BJ (cell line): ENCODE measurements at regions not wholly inside any gene's neighbourhood (a gene's known extent, or its start where the extent isn't known, plus 50 kb on each side); places are given as distances from the start of the nearest gene placed in this dataset.

Experiments
- CTCF ChIA-PET: fragments of 350-600 bp; formaldehyde crosslinking; extraction: SDS; loops from one replicate; lab custom pipeline; 2021; ENCODE audit warnings: antibody characterized with exemption, inconsistent platforms; lab: Yijun Ruan, JAX
- POLR2A ChIA-PET: fragments of 300-600 bp; sonication (Branson Sonifier 250); formaldehyde crosslinking; extraction: SDS; loops from one replicate; lab custom pipeline; 2021; ENCODE audit warnings: antibody characterized with exemption; lab: Charles Lee
- DNase-seq: peaks from one replicate; pipeline ENCODE4 v3.0.0-alpha.2; 2011; ENCODE audit warnings: low read depth
- H3K27me3 ChIP-seq: 2 replicates; pipeline ENCODE4 v1.6.0; 2011; ENCODE audit warnings: low read length; ENCODE audit not compliant: control insufficient read depth, insufficient read depth
- H3K36me3 ChIP-seq: 2 replicates; pipeline ENCODE4 v1.5.1; 2011; ENCODE audit warnings: low read length; ENCODE audit not compliant: control insufficient read depth, insufficient read depth
- H3K4me3 ChIP-seq: 2 replicates; pipeline ENCODE4 v1.5.1; 2011; ENCODE audit warnings: low read depth, mild to moderate bottlenecking, control low read depth, low read length
- TF ChIP-seq, protein P1 (sequence below): IDR thresholded peaks from 2 replicates; pipeline ENCODE4 v1.5.1; 2011; ENCODE audit warnings: low read depth, mild to moderate bottlenecking, control low read depth, inconsistent platforms, low read length, moderate library complexity; ENCODE audit not compliant: insufficient read depth

DNA sequence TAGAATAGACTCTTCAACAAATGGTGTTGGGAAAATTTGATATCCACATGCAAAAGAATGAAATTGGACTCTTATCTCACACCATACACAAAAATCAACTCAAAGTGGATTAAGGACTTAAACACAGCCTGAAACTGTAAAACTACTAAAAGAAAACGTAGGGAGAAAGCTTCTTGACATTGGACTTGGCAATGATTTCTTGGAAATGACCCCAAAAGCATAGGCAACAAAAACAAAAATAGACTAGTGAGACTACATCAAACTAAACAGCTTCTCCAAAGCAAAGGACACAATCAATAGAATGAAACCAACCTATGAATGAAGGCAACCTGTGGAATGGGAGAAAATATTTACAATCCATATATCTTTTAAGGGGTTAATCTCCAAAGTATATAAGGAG, 94.7 kb upstream of the INTU start:
- ChIA-PET POLR2A (interaction anchor here (0.6 to 0.7 kb wide), 2 partner anchors 14 to 19 kb away, joined by 4 to 8 read pairs; no protein-coding TSS in a partner anchor), CTCF (no interaction called here)
- Histone ChIP-seq H3K4me3 (no peak overlapping the region), H3K27me3 (no peaks in the 10 kb centered on the region), H3K36me3 (no peaks in the 10 kb centered on the region)
- TF ChIP-seq, protein P1, sequence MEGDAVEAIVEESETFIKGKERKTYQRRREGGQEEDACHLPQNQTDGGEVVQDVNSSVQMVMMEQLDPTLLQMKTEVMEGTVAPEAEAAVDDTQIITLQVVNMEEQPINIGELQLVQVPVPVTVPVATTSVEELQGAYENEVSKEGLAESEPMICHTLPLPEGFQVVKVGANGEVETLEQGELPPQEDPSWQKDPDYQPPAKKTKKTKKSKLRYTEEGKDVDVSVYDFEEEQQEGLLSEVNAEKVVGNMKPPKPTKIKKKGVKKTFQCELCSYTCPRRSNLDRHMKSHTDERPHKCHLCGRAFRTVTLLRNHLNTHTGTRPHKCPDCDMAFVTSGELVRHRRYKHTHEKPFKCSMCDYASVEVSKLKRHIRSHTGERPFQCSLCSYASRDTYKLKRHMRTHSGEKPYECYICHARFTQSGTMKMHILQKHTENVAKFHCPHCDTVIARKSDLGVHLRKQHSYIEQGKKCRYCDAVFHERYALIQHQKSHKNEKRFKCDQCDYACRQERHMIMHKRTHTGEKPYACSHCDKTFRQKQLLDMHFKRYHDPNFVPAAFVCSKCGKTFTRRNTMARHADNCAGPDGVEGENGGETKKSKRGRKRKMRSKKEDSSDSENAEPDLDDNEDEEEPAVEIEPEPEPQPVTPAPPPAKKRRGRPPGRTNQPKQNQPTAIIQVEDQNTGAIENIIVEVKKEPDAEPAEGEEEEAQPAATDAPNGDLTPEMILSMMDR, result no peak
- no peak for DNase-seq

DNA sequence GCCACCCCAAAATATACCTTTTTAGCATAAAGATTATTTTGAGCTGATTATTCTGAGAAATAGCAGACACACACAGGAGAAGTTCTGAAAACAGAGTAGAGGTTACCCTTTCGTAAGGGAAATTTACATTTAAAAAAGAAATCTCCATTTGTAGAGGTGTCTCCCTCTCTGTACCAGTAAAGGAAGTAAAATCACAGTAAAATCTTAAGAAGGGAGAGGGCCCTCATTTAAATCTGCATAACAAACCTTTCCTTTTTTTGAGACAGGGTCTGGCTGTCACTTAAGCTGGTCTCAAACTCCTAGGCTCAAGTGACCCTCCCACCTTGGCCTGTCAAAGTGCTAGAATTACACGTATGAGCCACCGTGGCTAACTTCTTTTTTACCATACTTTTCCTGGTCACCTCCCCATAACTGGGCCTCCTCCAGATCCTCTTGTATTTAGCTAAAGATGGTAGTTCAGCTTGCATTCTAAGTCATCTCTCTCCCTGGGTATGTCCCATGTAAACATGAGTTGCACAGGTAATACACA, 92.2 kb upstream of the INTU start:
- TF ChIP-seq, protein P1, result no peak
- POLR2A ChIA-PET, result no interaction called here

DNA sequence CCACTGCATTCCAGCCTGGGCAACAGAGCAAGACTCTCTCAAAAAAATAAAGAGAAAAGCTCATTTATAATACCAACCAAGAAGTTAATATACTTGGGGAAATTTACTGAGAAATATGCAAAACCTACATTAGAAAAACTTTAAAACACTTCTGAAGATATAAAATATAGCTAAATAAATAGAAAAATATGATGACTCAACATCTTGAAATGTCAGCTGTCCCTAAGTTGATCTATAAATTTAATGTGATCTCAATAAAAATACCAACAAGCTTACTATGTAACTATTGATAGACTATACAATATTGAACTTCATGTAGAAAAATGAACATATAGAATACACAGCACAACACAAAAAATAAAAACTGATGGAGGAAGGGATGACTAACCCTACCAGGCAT, 87.5 kb upstream of the INTU start:
- H3K27me3 ChIP-seq, result no peaks in the 10 kb centered on the region
- ChIA-PET CTCF (no interaction called here), POLR2A (no interaction called here)
- no peaks in the 10 kb centered on the region for H3K36me3 ChIP-seq
- TF ChIP-seq, protein P1, result no peak
- no peak overlapping the region for H3K4me3 ChIP-seq
- no peak for DNase-seq

More for the DNA sequence above, 92.2 kb upstream of the INTU start:
- Histone ChIP-seq H3K4me3 (no peak overlapping the region), H3K27me3 (no peaks in the 10 kb centered on the region), H3K36me3 (no peaks in the 10 kb centered on the region)
- DNase-seq, result no peak
- CTCF ChIA-PET, result no interaction called here

DNA sequence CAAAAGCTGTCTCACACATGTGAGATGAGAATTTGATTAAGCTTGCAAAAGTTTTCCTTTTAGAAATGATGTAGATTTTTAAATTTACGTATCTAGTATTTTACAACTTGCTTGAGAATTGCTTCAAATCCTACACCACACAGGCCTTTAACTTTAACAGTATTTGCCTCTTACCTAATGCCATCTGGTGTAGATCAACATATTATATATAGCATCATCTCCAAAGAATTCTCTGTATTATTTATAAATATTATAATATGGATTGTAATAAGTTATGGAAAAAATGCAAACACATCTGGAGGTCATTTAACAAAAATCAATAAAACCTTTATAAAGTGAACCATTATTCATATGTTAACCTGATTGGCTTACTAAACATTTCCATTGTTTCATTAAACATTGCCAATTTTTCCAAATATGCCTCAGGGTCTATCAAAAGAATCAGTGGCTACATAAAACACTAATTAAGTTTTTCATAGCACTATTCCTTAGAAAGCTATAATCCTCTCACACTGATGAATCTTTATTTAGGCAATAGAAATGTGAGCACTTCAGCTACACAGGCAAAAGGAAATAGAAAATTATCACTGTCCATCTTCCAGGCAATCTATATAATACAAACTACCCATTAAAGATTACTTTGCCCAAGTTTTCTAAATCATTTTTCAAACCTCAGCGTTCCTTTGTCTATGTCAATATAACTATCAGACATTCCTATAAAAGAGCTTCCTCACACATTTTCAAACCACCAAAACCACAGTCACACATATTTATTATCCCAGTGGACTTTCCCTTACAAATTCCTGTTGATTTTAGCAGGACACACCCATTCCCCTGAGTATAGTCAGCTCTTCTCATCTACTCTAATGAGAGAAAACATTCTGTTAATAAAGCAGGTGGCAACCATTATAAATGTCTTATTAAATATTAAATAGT, 83.5 kb upstream of the INTU start:
- TF ChIP-seq, protein P1, result no peak
- Histone ChIP-seq H3K4me3 (no peak overlapping the region), H3K27me3 (no peaks in the 10 kb centered on the region), H3K36me3 (no peaks in the 10 kb centered on the region)
- POLR2A ChIA-PET, result no interaction called here
- CTCF ChIA-PET, result interaction anchor here (0.5 kb wide), 1 partner anchor 36 kb away, joined by 4 read pairs; no protein-coding TSS in a partner anchor
- DNase-seq, result no peak

DNA sequence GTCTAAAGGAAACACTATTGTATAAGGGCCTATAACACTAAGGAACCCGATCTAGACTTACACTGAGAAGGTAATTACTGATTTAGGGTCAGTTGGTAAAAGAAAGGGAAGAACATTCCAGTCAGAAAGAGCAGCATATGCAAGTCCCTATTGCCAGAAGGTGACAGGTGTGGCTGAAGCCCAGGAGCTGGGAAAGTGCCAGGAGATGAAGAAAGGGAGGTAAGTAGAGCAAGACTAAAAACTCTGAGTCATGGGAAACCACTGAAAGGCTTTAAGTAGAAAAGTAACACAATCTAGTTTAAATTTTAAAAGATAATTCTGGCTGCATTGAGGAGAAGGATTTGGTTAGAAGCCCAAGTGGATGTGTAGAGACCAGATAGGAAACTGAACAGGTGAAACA, 77.7 kb upstream of the INTU start:
- ChIA-PET CTCF (no interaction called here), POLR2A (no interaction called here)
- no peak overlapping the region for H3K4me3 ChIP-seq
- H3K36me3 ChIP-seq, result no peaks in the 10 kb centered on the region
- DNase-seq, result no peak
- H3K27me3 ChIP-seq, result no peaks in the 10 kb centered on the region
- TF ChIP-seq, protein P1, result no peak
